Natural killer cell (primary cell): ENCODE measurements at regions not wholly inside any gene's neighbourhood (a gene's known extent, or its start where the extent isn't known, plus 50 kb on each side); places are given as distances from the start of the nearest gene placed in this dataset.

ENCODE experiments used
- ATAC-seq, 3 donors: fragments of 150-1000 bp in 2 of 3; fragments of 200-7000 bp in 1 of 3; cut with Tn5 transposase; 1 replicate in 1 of 3; 2 replicates in 2 of 3; pipeline ENCODE4 v1.10.0; 2021; ENCODE audit warnings: mild to moderate bottlenecking in 2 of 3, moderate library complexity in 2 of 3
- DNase-seq, 2 donors: peaks; one replicate each; pipeline versions ENCODE4 v3.0.0 to v3.0.0-alpha.2; 2013 to 2021; ENCODE audit warnings: mixed read lengths in 1 of 2
- H3K27ac ChIP-seq: one replicate; pipeline ENCODE4 v1.5.1; 2013; ENCODE audit warnings: mild to moderate bottlenecking, low read length
- H3K27me3 ChIP-seq: one replicate; pipeline ENCODE4 v1.6.1; 2013; ENCODE audit warnings: low read length; ENCODE audit not compliant: control insufficient read depth, insufficient read depth
- H3K36me3 ChIP-seq: one replicate; pipeline ENCODE4 v1.6.1; 2013; ENCODE audit warnings: low read length; ENCODE audit not compliant: control insufficient read depth, insufficient read depth
- H3K4me1 ChIP-seq: one replicate; pipeline ENCODE4 v1.6.1; 2013; ENCODE audit warnings: low read length; ENCODE audit not compliant: control insufficient read depth, insufficient read depth
- H3K4me3 ChIP-seq: one replicate; pipeline ENCODE4 v1.5.1; 2013; ENCODE audit warnings: low read length
- H3K9me3 ChIP-seq: one replicate; pipeline ENCODE4 v1.6.1; 2013; ENCODE audit warnings: low read length; ENCODE audit not compliant: control insufficient read depth, insufficient read depth
- H3K27ac Mint-ChIP-seq, 2 donors: one replicate each; pipeline ENCODE4 v1.8.0; 2022; ENCODE audit warnings: mild to moderate bottlenecking in 2 of 2, mixed read lengths in 2 of 2, moderate library complexity in 1 of 2
- H3K27me3 Mint-ChIP-seq, 2 donors: one replicate each; pipeline ENCODE4 v1.8.0; 2022; ENCODE audit warnings: low read depth in 2 of 2, mixed read lengths in 2 of 2
- H3K36me3 Mint-ChIP-seq: one replicate; pipeline ENCODE4 v1.8.0; 2022; ENCODE audit warnings: mixed read lengths
- H3K4me1 Mint-ChIP-seq, 2 donors: one replicate each; pipeline ENCODE4 v1.8.0; 2022; ENCODE audit warnings: mixed read lengths in 2 of 2
- H3K4me3 Mint-ChIP-seq: one replicate; pipeline ENCODE4 v1.8.0; 2022; ENCODE audit warnings: mild to moderate bottlenecking, moderate library complexity, mixed read lengths
- H3K9me3 Mint-ChIP-seq, 2 donors: one replicate each; pipeline ENCODE4 v1.8.0; 2022; ENCODE audit warnings: mixed read lengths in 2 of 2
- WGBS: methylation state at CpG from one replicate; pipeline ENCODE4 v1.1.7; 2013; ENCODE audit warnings: missing lambda C conversion rate; ENCODE audit not compliant: insufficient coverage; 5-methylcytosine and 5-hydroxymethylcytosine counted together
- intact Hi-C: fragments of 100-400 bp; cut with micrococcal nuclease; formaldehyde crosslinking; loops from one replicate; pipeline ENCODE4 v1.14.2; 2022
- TF ChIP-seq, protein P1 (sequence below): fragments of 200-600 bp; IDR thresholded peaks from one replicate; pipeline ENCODE4 v1.8.0; 2022; ENCODE audit warnings: antibody characterized with exemption

DNA sequence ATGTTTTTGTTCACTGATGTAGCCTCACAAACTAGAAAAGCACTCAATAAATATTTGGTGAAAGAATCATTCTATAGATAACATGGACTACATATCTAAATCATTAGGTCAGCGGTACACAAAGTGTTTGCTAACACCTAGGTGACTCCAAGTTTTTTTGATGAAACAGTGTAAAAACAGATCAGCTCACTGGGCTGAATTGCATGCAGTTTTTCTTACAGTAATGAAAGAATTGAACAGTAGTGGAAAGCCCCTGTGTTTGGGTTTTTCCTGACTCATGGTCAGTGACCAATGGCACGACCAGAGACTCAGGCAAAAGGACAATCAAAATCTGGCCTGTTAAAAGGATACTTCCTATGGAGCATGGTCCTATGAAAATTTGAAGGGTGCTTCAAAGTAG, 384.3 kb upstream of the EPHA6 start:
- no peak for DNase-seq
- Histone ChIP-seq H3K27me3 (no peaks in the 10 kb centered on the region), H3K9me3 (peaks cover 7% of the 10 kb centered on the region), H3K4me1 (no peaks in the 10 kb centered on the region), H3K27ac (no peak overlapping the region), H3K36me3 (no peaks in the 10 kb centered on the region), H3K4me3 (no peak overlapping the region)
- Mint-ChIP-seq H3K9me3 (peaks cover 5 to 11% of the 10 kb centered on the region in 2 donors), H3K27me3 (no peaks in the 10 kb centered on the region), H3K27ac (no peak overlapping the region), H3K36me3 (no peaks in the 10 kb centered on the region), H3K4me3 (no peak overlapping the region), H3K4me1 (no peaks in the 10 kb centered on the region)
- intact Hi-C loops: no loop called here
- no peak for ATAC-seq
- TF ChIP-seq, protein P1, sequence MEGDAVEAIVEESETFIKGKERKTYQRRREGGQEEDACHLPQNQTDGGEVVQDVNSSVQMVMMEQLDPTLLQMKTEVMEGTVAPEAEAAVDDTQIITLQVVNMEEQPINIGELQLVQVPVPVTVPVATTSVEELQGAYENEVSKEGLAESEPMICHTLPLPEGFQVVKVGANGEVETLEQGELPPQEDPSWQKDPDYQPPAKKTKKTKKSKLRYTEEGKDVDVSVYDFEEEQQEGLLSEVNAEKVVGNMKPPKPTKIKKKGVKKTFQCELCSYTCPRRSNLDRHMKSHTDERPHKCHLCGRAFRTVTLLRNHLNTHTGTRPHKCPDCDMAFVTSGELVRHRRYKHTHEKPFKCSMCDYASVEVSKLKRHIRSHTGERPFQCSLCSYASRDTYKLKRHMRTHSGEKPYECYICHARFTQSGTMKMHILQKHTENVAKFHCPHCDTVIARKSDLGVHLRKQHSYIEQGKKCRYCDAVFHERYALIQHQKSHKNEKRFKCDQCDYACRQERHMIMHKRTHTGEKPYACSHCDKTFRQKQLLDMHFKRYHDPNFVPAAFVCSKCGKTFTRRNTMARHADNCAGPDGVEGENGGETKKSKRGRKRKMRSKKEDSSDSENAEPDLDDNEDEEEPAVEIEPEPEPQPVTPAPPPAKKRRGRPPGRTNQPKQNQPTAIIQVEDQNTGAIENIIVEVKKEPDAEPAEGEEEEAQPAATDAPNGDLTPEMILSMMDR: no peak
- 73% methylated on average over 2 of the region's 2 CpGs for WGBS

DNA sequence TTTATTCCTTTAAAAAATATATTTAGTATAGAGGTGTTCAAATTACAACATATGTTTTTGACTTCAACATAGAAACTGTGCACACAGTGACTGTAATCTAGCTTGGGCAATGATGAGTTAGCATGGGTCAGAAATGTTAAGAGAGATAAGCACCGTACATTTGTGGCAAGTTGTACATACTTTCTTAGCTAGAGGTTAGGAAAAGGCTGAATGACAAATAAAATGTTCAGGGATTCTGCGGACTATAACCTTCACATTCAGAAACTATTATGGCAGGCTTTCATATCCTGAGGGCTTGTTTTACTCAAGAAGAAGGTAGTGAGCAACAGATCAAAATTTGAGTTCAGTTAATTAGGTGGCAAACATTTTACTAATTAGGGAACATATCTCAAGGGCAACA, 379.7 kb upstream of the EPHA6 start:
- intact Hi-C loops: no loop called here
- H3K9me3 Mint-ChIP-seq: peaks cover 7 to 16% of the 10 kb centered on the region in 2 donors
- Histone ChIP-seq H3K36me3 (no peaks in the 10 kb centered on the region), H3K27me3 (no peaks in the 10 kb centered on the region), H3K4me3 (no peak overlapping the region), H3K27ac (no peak overlapping the region), H3K9me3 (peaks cover 4% of the 10 kb centered on the region), H3K4me1 (no peaks in the 10 kb centered on the region)
- DNase-seq: no peak
- no peaks in the 10 kb centered on the region for H3K27me3 Mint-ChIP-seq
- ATAC-seq: no peak
- WGBS: 75% methylated on average over 1 of the region's 2 CpGs
- no peak overlapping the region for H3K4me3 Mint-ChIP-seq
- no peaks in the 10 kb centered on the region for H3K4me1 Mint-ChIP-seq
- H3K27ac Mint-ChIP-seq: no peak overlapping the region
- no peaks in the 10 kb centered on the region for H3K36me3 Mint-ChIP-seq
- TF ChIP-seq, protein P1: no peak

DNA sequence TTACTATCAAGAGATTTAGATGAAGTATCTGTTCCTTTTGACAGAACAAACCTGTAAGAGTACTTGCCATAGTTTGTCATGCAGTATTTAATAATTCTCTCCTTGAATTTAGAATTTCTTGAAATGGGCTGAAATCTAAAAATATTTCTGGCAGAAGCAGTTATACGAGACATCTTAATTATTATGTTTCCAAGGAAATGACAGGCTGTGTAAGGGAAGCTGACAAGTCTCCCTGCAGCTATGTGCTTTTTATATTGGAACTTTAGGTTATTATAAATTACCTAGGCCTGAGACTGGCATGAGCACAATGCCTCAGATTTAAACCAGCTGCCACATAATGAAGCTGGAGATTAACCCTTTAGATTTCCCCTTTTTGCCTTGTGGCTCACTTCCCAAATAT, 365.0 kb upstream of the EPHA6 start:
- Mint-ChIP-seq H3K36me3 (peaks cover 18% of the 10 kb centered on the region), H3K4me1 (no peaks in the 10 kb centered on the region), H3K9me3 (peaks cover 12 to 23% of the 10 kb centered on the region in 2 donors), H3K27me3 (no peaks in the 10 kb centered on the region), H3K4me3 (no peak overlapping the region), H3K27ac (no peak overlapping the region)
- Histone ChIP-seq H3K9me3 (peaks cover 3% of the 10 kb centered on the region), H3K36me3 (no peaks in the 10 kb centered on the region), H3K4me3 (no peak overlapping the region), H3K27me3 (no peaks in the 10 kb centered on the region), H3K4me1 (no peaks in the 10 kb centered on the region), H3K27ac (no peak overlapping the region)
- no peak for DNase-seq
- intact Hi-C loops: no loop called here
- TF ChIP-seq, protein P1: no peak
- WGBS: 83% methylated on average over 1 of the region's 1 CpG
- no peak for ATAC-seq

DNA sequence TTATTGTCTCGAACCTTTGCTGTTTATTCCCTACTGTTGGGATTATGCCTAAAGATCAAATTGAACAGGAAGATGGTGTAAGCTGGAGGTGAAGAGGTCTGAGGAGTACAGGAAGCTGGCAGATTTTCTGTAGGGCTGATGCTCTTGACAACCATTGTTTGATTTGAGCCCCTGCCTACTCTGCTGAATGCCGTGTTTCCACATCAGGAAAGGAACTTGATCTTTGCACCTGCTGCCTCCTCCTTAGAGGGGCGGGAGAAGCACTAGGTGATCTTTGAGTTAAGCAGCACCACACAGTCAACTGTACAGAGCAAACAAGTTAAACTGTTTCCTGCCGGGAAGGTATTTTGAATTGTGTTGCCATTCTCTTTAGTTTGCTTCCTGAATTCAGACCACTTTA, 364.6 kb upstream of the EPHA6 start:
- Histone ChIP-seq H3K27me3 (no peaks in the 10 kb centered on the region), H3K27ac (no peak overlapping the region), H3K4me3 (no peak overlapping the region), H3K36me3 (no peaks in the 10 kb centered on the region), H3K9me3 (peaks cover 3% of the 10 kb centered on the region), H3K4me1 (no peaks in the 10 kb centered on the region)
- Mint-ChIP-seq H3K27ac (no peak overlapping the region), H3K9me3 (peaks cover 12 to 23% of the 10 kb centered on the region in 2 donors), H3K4me1 (no peaks in the 10 kb centered on the region), H3K36me3 (peaks cover 18% of the 10 kb centered on the region), H3K4me3 (no peak overlapping the region), H3K27me3 (no peaks in the 10 kb centered on the region)
- ATAC-seq: no peak
- no peak for DNase-seq
- intact Hi-C loops: no loop called here
- TF ChIP-seq, protein P1: no peak
- 47% methylated on average over 4 of the region's 4 CpGs for WGBS
